Renal cortical epithelial cell (primary cell): ENCODE measurements at regions not wholly inside any gene's neighbourhood (a gene's known extent, or its start where the extent isn't known, plus 50 kb on each side); places are given as distances from the start of the nearest gene placed in this dataset.
"Not testable (repeated sequence)": the region's sequence is repeated elsewhere in the genome, so short reads cannot be mapped to it uniquely, and the experiment has no call there.

Experiments
- DNase-seq: peaks from one replicate; pipeline ENCODE4 v3.0.0-alpha.2; 2011; ENCODE audit warnings: low read depth

DNA sequence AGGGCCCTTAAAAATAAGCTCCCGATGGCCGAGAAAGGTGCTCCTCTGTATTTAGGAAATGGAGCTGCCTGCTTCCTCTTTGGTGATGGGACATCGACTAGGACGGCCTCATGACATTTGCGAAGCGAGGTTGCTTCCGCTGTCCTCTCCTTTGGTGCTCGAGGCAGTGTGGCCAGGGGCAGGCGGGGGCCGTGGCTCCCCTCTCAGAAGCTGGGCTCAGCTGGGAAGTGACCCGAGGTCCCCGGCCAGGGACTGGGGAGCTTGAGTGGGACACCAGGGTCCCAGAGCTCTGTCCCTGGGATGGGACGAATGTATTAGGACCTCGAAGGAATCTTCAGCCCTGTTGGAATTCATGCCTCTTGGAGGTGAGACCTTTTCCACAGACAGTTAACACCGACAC is 151.1 kb downstream of the CTTN start:
- no peak for DNase-seq

DNA sequence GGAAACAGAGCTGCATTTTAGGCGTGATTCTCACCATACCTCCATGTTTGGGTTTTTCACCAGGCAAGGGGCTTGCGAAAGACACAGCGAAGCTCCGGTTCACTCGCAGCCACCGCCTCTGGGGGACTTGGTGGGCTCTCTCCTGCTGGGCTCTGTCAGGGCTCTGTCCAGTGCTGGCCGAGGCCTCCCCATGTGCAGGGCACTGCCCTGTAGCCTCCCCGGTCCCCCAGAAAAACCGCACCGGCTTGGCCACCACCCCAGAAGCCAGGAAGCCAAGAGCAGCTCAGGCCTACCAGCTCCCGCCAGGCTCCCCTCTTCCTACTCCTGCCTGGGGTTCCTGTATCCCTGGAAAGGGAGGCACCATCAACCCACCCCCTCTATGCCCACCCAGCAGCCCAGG is 151.5 kb downstream of the CTTN start:
- no peak for DNase-seq

DNA sequence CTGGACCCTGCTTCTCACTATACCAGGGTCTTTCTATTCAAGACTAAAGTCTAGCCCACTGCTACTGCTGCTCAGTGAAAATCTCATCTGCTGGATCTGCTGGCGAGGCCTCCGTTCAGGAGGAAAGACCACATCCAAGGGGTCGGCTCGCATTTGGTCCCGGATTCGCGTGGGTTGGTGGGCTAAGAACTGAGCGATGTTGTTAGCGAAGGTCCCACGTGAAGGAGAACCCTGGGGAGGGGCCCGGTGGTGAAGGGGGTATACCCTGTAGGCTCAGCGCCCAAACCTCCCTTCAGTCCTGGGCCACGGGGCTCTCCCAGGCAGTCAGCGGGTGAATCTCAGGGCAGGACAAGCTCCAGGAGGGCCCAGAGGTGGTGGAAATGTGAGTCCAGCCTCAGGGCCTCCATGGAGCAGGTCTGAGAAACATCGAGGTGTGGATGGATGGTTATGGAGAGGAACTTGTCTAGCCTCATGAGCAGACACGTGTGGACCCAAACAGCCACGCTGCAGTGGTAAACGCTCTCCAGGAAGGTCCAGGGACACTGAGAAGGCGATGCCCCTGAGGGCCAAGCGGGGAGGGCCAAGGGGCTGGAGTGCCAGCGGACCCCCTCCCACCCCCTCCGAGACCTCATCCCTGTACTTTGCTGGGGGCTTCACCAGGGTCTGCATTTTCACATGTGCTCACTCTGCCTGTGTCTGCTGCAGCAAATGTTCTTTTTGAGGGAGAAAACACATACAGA is 152.3 kb downstream of the CTTN start:
- DNase-seq = no peak

DNA sequence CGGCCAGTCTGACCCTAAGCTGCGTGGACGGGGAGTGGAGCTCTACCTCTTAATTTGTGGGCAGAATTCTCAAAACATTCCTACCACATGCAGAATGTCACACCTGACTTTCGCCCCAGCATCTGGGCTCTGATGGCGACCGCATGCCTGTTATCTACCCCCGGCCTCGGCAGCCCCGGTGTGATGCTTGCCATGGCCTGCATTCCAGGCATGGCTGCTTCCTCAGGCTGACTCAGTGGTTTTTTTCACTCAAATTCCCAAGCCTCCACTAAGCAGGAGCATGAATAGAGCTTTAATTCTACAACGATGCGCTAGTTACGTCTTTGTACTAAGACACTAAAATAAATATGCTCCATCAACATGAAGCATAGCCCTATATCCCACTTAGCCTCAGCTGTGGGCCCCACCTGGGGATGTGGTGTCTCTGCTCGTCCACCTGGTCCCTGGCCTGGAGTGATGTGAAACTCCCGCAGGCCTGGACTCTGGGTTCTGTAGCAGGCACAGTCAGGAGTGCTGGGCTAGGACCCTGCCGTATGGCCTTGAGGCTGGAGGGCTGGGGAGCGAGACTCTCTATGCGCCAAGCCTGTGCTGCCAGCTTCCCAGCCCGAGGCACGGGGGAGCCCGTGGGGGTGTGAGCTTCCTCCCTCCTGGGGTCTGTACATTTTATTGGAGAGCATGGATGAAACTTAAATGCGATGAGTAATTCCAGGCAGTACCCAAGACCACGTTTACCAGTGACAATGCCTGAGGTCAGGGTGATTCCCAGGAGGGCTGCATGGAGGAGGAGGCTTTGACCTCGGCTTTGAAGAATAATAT is 153.2 kb downstream of the CTTN start:
- no peak for DNase-seq

DNA sequence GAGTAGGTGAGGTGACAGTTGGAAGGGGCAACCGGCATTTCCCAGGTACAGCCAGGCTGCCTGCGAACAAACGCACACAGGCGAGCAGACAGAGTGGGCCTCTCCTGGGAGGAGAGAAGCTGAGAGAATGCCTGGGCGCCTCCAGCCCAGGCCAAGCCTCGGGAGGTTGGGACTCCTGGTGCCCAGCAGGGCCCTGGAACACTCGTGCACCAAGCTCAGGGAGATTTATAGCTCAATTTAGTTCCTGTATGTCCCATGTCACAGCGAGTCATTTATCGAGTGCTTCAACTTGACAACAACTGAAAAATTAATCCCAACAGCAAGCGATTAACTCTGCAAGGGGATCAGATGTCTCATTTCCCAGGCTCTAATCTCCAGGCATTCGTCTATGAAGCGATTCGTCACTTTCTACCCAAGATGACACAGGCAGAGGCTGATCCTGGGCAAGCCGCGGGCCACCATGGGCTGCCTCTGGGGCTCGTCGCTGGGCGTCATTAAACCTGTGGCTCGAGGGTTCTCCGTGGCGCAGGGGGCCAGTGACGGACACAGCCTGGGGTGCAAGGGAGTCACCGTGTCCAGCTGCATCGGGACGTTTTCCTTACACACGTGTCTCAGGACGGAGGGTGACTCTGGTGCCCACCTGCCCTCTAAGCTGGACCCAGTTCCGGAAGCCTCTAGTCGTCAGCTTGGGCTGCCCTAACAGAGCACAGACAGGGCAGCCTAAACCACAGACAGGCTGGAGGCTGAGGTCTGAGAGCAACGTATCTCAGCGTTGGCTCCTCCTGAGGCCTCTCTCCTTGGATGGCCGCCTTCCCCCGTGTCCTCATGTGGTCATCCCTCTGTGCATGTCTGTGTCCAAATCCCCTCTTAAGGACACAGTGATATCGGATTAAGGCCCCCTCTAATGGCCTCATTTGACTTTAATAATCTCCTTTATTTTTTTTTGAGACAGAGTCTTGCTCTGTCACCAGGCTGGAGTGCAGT is 154.1 kb downstream of the CTTN start:
- DNase-seq = no peak

DNA sequence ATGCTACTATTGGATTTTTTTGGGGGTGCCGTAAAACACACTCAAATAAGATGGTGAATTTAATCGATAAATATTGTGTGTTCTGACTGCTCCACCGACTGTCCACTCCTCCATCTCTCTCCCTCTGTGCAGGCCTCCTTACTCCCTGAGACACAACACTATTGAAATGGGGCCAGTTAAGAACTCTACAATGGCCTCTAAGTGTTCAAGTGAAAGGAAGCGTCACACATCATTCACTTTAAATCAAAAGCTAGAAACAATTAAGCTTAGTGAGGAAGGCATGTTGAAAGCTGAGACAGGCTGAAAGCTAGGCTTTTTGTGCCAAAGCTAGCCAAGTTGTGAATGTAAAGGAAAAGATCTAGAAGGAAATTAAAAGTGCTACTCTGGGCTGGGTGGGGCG is 156.7 kb downstream of the CTTN start:
- DNase-seq = no peak

DNA sequence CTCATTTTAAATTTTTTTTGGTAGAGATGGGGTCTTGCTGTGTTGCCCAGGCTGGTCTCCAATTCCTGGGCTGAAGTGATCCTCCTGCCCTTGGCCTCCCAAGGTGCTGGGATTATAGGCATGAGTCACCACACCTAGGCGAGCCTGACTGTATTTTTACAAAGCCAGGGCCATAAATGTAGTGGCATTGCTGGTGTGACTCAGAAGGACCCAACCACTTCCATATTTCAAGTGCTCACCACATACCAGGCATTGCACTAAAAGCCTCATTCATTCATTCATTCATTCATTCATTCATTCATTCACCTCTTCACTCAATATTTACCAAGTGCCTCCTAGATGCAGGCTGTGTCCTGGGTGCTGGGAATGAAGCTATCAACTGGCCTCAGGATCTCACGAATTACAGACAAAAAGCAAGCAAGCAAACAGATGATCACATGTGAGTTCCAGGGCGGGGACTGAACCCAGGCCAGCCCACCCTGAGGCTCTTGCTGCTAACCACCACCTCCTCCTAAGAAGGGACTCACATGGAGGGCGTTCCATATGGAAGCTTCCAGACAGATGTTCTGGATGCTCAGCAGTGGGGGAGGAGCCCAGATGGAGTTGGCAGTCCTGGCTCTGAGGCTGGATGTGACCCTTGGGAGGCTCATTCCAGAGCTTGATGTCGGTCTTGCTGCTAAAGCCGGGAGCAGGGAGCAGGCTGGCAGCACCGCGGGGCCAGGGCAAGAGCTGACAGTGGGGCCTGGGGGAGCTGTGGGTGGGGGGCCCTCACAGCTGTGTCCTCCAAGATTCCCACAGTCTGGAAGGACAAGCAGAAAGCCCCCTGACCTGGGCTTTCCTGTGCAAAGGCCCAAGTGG is 158.8 kb downstream of the CTTN start:
- peak; percentile 79 for DNase-seq

DNA sequence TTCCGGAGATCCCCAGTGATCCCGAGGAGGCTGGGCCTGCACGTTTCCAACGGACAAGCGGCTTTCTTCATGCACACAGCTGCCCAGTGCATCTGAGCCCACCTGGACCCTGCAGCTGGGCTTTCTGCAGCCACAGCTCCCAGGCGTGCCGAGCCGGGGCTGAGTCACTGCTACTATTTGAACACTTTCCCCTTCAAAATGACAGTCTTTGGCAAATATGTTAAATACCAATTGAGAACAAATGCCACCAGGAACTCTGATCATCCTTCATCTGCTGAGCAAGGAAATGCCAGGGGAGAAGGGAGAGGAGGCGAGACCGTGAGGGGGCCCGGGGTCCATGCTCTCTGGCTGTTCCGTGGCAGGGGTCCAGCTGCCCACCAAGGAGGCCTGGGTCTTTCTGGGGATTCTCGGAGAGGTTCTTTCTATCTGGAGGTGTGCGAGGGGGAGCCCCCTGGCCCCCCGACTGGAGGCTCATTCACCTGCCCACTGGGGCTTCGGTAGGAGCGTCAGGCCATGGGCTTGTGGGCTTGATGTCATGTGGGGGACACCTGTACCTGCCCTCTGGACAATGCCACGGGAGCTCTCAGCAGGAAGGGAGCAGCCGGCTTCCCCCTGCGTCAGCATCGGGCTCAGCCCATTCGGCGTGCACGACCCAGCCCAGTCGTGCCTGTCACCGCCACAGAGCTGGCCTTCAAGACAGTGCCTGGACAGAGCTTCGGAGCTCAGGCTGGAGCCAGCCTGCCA is 159.6 kb downstream of the CTTN start:
- no peak for DNase-seq

DNA sequence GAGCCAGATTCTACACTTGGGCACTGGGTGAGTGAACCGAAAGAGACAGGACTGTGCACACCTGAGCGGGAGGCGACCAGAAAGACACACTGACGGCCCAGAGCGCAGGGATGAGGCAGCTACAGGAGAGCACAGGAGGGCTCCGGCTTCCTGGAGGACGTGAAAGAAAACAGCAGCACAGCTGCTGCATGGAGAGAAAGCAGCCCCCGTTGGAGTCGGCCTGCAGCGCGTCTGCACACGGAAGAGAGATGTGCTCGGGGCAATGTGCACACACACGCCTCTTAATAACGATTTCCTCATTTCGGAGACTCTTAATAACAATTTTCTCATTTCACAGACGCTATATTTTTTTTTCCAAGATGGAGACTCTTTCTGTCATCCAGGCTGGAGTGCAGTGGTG is 160.4 kb downstream of the CTTN start:
- DNase-seq = no peak

DNA sequence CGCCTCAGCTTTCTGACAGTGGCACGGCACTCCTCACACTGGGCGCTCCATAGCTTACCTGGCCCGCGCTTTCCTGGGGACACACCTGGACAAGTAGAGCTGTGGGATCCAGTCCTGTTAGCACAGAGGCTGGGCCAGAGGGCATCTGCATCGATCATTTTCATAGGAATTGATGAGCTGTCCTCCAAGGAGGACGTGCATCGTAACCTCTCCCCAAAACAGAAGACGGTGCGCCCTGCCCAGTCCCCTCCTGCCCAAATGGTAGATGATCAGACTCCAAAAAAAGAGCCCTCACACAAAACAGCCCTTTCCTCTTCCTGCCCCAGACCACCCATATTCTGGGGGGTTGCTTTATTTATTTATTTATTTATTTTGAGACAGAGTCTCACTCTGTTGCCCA is 161.2 kb downstream of the CTTN start:
- DNase-seq = no peak

DNA sequence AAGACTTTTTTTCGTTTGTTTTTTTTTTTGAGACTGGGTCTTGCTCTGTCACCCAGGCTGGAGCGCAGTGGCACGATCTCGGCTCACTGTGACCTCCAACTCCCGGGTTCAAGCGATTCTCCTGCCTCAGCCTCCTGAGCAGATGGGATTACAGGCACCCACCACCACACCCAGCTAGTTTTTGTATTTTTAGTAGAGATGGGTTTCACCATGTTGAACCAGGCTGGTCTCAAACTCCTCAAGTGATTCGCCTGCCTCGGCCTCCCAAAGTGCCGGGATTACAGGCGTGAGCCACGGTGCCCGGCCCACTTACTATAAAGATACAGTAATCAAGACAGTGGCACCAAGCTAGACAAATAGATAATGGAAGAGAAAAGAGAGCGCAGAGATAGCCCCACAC is 162.3 kb downstream of the CTTN start:
- DNase-seq = not testable (repeated sequence)

DNA sequence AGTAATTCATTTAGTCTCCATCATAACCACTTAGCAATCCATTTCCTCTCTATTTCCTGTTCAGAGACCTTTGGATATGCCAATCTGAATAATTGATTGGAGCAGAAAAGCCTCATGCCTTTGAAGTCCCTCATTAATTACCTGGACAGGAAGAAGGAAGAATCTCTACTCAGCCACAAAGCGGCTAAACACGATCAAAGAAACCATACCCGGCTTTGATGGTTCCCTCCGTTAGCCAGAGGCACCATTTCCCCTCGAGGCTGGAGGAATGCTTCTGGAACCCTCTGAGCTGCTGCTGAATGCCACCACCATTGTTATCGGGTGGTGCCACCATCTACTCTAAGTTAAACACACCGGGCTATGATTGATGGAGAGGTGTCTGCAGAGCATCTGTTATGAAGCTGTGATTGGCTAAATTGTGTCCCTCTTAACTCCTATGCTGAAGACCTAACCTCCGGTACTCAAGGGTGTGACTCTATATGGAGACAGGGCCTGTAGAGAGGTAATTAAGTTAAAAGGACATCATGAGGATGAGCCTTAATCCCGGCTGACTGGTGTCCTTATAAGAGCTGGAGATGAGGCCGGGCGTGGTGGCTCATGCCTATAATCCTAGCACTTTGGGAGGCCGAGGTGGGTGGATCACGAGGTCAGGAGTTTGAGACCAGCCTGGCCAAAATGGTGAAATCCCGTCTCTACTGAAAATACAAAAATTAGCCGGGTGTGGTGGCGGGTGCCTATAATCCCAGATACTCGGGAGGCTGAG is 168.6 kb downstream of the CTTN start:
- no peak for DNase-seq

DNA sequence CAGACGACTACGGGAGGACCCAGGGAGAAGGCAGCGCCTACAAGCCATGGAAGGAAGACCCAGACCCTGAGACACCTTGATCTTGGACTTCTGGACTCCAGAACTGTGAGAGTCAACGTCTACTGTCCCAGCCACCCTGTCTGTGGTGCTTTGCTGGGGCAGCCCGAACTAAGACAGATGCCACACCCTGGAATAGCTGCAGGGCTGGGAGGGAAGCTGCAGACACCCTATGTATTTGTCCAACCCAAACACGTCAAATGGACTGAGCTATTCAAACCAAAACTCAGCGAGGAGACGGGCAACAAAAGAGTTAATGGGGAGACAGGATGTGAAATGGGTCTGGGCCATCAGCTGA is 169.3 kb downstream of the CTTN start:
- DNase-seq = no peak

DNA sequence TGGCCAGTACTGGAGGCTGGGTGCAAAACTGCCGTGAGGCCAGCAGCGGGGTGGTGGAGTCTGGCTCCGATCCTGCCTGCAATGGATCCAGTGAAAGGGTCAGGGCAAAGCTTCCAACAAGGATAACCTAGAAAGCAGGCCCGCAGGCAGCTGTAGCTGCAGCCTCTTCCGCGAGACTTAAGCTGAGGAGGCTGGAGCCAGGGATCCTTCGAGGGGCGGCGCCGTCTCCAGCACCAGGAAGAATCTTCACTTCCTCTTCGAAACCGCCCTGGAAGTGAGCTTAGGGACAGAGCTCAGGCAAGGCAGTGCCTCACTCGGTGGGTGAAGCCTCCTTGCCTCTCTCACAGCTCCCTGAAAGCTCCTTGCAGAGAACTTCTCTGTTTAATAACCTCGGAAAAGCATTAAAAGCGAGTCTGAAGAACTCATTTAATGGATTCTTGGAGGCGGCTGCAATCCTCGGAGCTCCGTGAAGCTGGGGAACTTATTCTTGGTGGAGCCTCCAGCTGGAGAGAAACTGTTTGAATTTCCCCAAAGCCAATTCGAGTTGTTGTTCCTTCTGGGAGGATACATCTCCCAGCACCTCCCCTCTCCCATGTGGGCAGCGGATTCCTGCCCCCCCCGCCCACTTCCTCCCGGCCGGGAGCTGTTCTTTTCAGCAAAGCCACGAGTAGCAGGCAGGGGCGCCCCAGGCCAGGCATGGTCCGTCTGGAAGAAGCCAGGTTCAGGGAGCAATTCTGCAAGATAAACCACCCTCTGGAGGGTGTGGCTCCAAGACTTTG is 169.9 kb downstream of the CTTN start:
- DNase-seq = no peak

DNA sequence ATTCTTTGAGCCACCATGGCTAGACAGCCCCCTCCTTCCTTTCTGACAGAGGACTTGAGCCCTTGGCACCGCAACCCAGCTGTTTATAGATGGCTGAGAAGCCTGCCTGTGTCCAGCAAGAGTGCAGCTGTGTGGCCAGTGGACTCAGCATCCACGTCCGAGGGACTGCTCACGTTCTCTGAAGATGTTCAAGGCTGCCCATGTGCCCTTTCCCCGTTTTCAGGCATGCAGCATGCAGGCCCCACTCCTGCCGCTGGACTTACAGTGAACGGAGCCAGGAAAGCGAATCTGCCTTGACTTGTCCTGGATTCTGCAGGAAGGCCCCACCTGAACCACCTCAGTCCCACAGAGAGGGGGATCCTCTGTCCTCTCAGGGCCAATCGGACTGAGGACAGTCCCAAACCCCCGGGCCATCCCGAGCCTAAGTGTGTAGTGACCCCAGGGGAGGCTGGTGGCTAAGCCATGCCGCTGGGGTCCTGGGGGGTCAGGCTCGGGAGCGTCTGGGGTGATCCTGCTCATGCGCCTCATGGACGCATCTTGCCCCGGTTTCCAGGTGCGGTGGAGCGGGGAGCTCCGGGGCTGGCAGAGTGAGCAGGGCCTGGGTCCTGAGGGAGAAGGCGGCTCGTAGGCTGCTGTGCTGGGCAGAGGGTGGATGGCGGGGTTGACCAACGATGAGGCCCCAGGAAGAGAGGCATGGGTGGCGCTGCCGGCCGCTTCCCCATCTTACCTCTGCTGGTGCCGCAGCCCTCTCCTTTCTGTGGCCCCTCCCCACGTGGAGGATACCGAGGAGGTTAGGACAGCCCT is 170.7 kb downstream of the CTTN start:
- no peak for DNase-seq

DNA sequence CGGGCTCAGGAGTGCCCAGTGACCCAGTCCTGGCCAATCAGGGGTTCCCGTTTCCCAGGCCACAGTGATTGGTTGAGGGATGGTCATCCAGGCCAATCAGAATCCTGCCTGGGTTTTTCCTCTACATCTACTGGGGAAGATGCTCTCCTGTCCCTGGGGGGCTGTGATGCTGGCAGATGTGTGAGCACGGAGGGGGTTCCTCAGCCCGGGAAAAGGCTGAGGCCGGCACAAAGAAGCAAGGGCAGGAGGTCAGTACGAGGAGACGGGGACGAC is 171.2 kb downstream of the CTTN start:
- DNase-seq = no peak

DNA sequence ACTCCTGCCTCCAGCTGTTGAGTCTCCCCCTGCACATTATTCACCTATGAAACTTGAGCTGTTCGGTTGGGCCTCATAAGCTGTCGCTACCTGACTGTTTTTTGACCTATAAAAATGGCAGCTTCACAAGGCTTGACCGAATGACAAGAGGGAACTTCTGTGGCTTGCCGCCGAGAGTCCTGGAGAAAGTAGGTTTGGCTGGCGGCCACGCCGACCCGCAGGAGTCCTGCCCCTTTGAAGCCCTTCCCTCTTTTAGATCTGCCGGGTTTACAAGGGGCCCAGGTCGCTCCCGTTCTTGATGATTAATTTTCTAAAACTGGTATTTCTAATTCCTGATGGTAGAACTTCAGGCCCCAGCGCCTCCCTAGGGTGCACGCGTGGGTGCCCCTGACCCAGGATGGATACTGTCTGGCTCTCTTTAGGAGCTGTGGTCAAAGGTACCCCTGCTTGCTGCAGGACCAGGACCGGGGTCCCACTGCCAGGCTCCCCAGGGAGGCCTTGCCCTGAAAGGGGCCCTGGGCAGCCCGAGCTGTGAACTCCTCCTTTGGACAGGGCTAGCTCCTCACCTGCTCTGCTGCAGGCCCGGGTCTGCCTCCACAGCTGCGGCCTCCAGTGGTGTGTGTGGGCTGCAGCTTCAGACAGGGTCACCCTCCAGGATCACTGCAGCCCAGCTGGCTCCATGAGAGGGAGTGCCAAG is 171.8 kb downstream of the CTTN start:
- no peak for DNase-seq
